ENCODE measurements at regions not wholly inside any gene's neighbourhood (a gene's known extent, or its start where the extent isn't known, plus 50 kb on each side); places are given as distances from the start of the nearest gene placed in this dataset.

DNA sequence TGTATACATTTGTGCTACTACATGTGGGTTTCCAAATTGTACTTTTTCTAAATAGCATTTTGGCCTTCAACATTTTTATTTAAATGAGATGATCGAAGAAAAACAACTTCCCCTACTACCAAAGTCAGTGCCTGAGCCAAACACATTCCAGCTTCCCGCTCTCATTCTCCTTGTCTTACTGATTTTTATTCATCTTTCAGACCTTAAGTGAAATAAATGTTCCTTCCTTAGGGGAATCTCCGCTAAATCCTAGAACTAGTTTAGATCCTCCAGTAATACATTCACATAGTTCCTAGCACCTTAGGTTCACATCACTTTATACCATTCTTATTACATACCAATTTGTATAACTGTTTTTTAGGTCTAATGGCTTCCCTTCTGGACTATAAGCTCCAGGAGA is 122.3 kb upstream of the COL3A1 start:
- no peak for DNase-seq (ENCODE audit: low read depth)

DNA sequence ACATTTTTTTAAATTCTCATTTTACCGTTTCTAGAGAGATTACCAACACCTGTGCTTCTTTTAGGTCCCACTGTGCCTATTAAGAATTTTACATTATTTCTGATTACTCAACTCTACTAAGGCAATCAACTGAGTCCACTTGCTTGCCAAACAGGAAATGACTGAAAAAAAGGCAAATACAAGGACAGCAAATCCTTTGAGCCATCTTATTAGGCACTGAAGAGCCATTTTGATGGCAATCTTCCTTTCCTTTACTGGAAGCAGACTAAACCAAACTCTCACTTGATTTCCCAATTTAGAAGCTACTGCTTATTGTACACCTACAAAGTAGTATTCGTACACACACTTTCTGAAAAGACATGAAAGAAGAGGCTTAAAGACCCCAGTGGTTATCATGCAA is 121.4 kb upstream of the COL3A1 start:
- no peak for DNase-seq (ENCODE audit: low read depth)

DNA sequence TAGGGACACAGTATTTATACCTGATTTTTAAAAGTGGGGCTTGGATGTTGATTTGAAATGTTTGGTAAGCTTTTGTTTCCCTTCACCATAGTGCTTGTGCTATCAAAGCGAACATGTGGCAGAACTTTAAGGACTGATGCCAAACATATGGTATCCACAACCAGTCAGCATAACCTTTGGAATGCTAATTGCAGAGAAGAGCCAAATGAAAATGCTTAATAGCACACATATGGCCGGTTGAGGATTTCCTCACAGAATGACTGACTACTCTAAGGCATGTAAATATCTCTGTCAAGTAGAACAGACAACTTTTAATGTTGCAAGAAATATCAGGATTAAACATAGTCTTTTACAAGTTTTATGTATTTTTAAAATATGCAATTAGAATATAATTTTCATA is 120.9 kb upstream of the COL3A1 start:
- DNase-seq (ENCODE audit: low read depth): peak; percentile 93

DNA sequence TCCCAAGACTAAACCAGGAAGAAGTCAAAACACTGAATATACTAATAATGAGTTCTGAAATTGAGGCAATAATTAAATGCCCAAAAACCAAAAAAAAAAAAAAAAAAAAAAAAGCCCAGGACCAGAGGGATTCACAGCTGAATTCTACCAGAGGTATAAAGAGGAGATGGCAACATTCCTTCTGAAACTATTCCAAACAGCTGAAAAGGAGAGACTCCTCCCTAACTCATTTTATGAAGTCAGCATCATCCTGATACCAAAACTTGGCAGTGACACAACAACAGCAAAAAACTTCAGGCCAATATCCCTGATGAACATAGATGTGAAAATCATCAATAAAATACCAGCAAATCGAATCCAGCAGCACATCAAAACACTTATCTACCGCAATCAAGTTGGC is 108.5 kb upstream of the COL3A1 start:
- no peak for DNase-seq (ENCODE audit: low read depth)

DNA sequence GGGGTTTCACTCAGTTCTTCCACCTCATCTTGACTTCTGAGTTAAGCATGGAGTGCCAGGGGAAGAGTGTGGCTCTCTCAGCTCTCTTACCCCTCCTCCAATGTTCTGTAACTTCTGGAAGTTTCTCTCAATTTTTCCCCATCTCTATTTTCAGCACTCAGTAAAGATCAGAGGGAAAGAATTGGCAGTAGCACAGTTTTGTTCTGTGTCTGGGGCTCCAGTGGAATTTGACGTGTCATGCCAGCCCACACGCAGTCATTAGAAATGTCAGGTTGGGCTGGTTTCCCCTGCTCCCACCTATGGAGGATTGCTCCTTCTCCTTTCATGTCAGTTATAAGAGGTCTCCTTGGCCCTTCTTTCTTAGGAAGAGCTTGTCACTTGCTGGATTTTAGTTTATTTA is 104.6 kb upstream of the COL3A1 start:
- DNase-seq (ENCODE audit: low read depth): no peak

GRCh38 chr2:188870289-188870688 is 103.9 kb upstream of the COL3A1 start:
- peak; percentile 85 for DNase-seq (ENCODE audit: low read depth)

GRCh38 chr2:188875104-188875503 is 99.1 kb upstream of the COL3A1 start:
- DNase-seq (ENCODE audit: low read depth): no peak

GRCh38 chr2:188878716-188879115 is 95.5 kb upstream of the COL3A1 start:
- DNase-seq (ENCODE audit: low read depth): no peak

GRCh38 chr2:188880740-188881139 is 93.4 kb upstream of the COL3A1 start:
- no peak for DNase-seq (ENCODE audit: low read depth)

DNA sequence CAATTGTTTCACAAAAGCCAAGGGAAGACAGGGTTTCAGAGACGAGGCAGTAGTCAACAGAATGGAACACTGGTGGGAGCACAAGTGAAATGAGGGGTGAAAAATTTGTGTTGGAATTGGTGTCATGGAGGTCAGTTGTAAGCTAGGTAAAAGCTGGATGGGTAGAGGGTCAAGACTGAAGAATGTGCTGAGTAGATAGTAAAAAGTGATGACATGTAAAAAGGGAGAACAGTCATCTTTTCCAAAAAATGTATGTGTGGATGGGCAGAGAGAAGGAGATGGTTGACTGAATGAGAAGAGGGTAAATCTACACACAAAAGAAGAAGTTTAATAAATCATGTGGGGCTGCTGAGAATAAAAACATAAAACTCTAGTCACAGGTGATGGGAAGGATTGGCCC is 92.7 kb upstream of the COL3A1 start:
- no peak for DNase-seq (ENCODE audit: low read depth)

DNA sequence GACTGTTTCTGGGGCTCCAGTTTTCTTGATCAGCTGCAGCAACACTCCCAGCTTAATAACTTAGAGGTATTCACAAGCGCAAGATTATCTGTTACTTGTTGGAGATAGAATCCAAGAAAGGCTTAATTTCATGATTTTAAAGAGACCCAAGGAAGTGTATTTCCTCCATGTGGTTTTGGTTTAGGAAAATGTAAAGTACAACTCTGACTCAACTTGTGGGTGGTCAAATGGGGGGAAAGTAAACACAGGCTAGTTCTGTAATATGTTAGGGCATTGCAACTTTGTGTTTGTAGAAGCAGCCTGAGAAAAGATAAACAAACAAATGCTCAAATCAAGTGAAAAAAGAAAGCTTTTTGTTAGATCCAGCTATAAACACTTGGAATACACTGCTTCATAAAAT is 90.1 kb upstream of the COL3A1 start:
- no peak for DNase-seq (ENCODE audit: low read depth)

- DNase-seq (ENCODE audit: low read depth): no peak
Measured at GRCh38 chr2:188884517-188884916, 89.7 kb upstream of the COL3A1 start.

DNA sequence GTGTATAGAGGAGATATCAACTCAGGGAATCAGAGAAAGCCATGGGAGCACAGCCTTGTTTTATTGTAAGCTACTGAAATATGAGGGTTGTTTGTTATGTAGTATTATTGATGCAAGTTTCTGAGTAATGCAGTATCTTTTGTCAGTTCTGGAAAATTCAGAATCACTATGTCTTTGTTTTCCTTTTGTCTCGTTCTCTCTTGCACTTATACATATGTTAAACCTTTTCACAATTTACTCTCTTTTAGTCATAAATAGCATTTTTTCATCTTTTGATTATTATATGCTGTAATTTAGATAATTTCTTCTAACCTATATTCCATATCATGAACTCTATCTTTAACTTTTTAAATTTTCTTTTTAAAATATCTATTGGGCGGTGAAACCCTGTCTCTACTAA is 85.0 kb upstream of the COL3A1 start:
- no peak for DNase-seq (ENCODE audit: low read depth)

GRCh38 chr2:188890755-188891154 is 83.4 kb upstream of the COL3A1 start:
- DNase-seq (ENCODE audit: low read depth): no peak

DNA sequence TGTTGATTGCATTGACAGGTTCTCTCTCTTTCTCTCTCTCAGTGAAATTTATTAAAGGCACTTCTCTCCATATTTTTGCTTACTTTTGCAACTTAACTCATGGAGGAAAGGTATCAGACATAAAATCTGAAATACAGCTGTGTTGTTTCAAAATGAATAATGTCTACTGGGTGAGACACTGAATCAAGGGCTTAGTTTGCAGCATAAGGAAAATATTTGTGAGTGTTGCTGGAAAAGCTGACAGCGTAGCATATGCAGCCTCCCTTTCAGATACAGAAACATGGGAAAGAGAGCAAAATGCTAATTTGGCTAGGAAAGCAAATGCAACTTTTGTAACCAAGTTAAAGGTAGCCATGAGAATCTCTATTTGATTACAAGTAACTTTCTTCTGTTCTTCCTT is 81.5 kb upstream of the COL3A1 start:
- DNase-seq (ENCODE audit: low read depth): no peak

GRCh38 chr2:188893972-188894371 is 80.2 kb upstream of the COL3A1 start:
- no peak for DNase-seq (ENCODE audit: low read depth)

DNA sequence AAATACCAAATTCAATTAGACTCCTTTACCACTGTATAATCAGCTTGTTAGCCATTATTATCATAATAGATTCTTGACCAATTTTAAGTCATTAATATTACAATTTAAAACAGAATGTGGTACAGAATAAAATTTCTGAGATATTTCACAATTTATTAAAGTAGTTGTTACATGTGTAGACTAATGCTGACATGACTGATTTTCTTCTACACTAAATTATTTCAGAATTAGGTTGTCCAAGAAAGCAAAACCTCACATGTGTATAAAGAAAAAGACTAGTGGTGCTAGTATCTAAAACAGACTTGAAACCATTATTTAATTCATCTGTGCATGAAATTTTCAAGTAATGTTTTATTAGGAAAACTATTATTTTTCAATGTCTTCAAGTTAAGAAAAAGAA is 79.2 kb upstream of the COL3A1 start:
- DNase-seq (ENCODE audit: low read depth): no peak

GRCh38 chr2:188897096-188897495 is 77.1 kb upstream of the COL3A1 start:
- DNase-seq (ENCODE audit: low read depth): peak; percentile 66

- no peak for DNase-seq (ENCODE audit: low read depth)
Measured at GRCh38 chr2:188898261-188898660, 75.9 kb upstream of the COL3A1 start.

- no peak for DNase-seq (ENCODE audit: low read depth)
Measured at GRCh38 chr2:188902901-188903491, 71.2 kb upstream of the COL3A1 start.

- DNase-seq (ENCODE audit: low read depth): no peak
Measured at GRCh38 chr2:188903740-188904139, 70.4 kb upstream of the COL3A1 start.

DNA sequence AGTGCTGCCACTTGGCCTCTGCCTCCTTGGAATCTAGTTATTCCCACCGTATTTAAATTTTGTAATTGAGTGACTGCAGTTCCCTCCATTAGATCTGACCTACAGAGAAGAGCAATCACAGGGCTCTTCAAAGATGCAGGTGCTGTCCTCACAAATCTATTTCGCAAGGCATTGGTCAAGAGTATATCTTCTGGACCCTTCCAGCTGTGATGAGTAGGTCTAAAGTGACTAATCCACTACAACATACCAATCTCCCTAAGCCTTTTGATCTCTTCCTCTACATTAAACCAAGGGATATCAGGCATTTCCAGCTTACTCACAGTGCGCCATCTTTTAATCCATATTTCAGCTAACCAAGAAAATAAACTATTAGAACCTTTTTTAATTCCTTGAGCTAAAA is 65.1 kb upstream of the COL3A1 start:
- no peak for DNase-seq (ENCODE audit: low read depth)

- DNase-seq (ENCODE audit: low read depth): no peak
Measured at GRCh38 chr2:188916736-188917135, 57.4 kb upstream of the COL3A1 start.

- no peak for DNase-seq (ENCODE audit: low read depth)
Measured at GRCh38 chr2:188917632-188918031, 56.5 kb upstream of the COL3A1 start.

DNA sequence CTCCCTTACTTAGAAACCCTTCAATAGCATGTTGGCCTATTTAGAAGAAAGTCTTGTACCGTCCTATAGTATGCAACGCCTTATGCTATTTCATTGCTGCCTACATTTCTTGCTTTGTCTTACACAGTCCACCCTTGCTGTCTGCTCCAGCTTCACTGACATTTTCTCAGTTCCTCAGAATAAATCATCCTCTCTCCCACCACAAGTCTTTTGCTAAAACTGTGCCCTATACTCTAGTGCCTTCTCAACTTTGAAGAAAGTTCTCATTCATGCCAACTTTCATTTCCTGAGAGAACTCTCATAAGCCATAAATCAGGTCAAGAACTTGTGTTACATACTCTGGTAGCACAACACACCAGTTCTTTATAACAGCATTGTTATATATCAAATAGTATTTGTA is 54.3 kb upstream of the COL3A1 start:
- DNase-seq (ENCODE audit: low read depth): no peak
